Pulmonary artery endothelial cell (primary cell): ENCODE measurements at regions not wholly inside any gene's neighbourhood (a gene's known extent, or its start where the extent isn't known, plus 50 kb on each side); places are given as distances from the start of the nearest gene placed in this dataset.
"Not testable (repeated sequence)": the region's sequence is repeated elsewhere in the genome, so short reads cannot be mapped to it uniquely, and the experiment has no call there.

Experiments used
- DNase-seq: peaks from one replicate; pipeline ENCODE4 v3.0.0-alpha.2; 2011; ENCODE audit warnings: low read depth, low spot score

DNA sequence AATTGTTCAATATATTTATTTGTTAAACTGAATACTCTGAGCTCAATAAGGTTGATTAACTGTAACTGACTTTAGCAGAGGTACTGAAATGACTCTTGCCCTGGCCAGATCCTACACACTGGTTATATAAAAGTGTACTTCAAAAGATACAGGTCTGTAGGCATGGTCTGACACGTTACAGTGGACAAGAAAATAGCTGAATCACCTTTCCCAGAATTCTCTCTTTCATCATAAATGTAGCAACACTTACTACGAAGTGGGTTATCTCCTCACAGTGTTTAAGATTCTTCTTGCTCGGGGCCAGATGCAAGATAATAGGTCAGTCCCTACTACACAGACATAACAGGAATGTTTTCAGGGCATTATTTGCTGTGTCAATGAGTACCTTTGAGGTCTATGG lies 107.0 kb upstream of the ZC3H15 start:
- DNase-seq: no peak

DNA sequence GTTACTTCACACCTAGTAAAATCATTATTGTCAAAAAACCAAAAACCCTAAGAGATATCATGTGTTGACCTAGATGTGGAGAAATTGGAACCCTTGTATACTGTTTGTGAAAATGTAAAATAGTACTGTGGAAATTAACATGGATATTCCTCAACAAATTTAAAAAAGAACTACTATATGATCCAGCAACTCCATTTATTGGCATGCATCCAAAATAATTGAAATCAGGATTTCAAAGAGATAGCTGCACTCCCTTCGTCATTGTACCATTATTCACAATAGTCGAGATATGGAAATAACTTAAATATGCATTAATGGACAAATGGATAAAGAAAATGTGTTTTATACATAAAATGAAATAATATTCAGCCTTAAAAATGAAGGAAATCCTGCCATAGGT lies 105.3 kb upstream of the ZC3H15 start:
- DNase-seq: no peak

DNA sequence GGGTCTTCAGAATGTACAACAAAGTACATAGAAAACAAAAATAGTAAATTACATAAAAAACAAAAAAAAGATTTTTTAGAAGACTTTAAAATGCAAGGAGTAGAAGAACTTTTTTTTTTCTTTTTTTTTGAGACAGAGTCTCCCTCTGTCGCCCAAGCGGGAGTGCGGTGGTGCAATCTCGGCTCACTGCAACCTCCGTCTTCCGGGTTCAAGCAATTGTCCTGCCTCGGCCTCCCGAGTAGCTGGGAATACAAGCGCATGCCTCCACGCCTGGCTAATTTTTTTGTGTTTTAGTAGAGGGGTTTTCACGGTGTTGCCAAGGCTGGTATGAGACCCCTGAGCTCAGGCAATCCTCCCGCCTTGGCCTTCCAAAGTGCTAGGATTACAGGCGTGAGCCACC lies 104.5 kb upstream of the ZC3H15 start:
- no peak for DNase-seq

DNA sequence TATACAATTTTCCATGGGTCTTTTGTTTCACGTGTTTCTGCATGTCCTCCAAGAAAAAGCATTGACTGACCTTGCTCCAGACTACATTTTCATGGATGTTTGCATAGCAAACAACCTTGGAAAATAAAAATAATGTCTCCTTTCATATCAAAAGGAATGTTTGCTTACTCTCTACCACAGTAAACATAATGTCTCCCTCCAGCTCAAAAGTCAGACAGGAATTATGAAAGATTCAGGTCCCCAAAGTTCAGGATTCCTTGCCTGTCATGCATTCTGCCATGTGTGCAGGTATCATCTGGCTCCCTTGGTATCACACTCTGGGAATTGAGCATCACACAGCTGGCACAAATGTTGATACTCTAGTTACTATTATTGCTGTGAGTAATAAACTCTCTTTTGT lies 103.1 kb upstream of the ZC3H15 start:
- DNase-seq: no peak

- no peak for DNase-seq
Measured at GRCh38 chr2:186384226-186384625, 101.8 kb upstream of the ZC3H15 start.

GRCh38 chr2:186385638-186386201 lies 100.3 kb upstream of the ZC3H15 start:
- DNase-seq: not testable (repeated sequence)

GRCh38 chr2:186399082-186399644 lies 86.9 kb upstream of the ZC3H15 start:
- no peak for DNase-seq

DNA sequence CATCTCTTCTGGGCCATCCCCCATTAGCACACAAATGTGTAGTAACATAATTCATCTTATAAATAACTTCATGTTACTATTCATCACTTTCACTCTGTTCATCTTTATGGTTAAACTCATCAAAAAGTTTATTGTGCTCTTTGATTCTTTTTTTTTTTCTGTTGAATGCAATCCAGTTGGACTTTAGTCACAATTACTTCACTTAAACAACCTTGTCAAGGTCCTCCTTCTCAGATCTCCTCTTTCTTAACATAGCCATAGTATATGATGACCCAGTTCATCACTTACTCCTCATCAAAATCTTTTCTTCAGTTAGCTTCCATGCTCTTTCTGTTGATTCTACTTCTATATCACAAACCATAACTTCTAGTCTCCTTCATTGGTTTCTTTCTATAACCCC lies 80.2 kb upstream of the ZC3H15 start:
- no peak for DNase-seq

- no peak for DNase-seq
Measured at GRCh38 chr2:186407611-186408010, 78.4 kb upstream of the ZC3H15 start.

DNA sequence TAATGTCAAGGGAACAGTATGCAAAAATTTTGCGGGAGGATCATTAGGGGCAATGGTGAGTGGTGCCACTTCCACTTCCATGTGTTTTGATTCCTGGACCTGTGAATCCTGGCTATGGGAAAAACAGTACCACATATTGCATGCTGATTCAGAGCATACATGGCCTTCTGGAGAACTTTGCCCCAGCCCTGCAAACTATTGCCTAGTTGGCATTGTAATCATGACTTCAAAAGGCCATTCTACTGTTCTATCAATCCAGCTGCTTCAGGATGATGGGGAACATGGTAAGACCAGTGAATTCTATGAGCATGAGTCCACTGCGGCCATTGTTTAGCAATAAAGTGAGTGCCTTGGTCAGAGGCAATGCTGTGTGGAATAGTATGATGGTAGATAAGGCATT lies 75.3 kb upstream of the ZC3H15 start:
- DNase-seq: no peak

DNA sequence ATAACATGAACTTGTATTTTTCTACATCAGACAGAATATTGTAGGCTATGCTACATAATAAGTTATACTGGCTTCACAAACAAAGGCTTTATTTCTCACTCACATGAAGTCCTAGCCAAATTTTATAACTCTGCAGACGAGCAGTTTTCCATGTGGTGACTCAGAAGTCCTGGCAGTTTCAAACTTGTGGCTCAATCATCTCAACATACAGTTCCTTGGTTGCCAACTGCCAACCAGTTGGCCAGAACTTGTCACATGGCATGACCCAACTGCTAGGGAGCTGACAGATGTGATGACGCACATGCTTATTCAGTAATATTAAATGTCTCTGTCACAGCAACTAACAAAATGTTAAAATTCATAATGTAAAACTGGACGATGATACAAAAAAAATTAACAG lies 63.8 kb upstream of the ZC3H15 start:
- DNase-seq: no peak

GRCh38 chr2:186423481-186423880 lies 62.6 kb upstream of the ZC3H15 start:
- DNase-seq: no peak

GRCh38 chr2:186424265-186424664 lies 61.8 kb upstream of the ZC3H15 start:
- DNase-seq: no peak

DNA sequence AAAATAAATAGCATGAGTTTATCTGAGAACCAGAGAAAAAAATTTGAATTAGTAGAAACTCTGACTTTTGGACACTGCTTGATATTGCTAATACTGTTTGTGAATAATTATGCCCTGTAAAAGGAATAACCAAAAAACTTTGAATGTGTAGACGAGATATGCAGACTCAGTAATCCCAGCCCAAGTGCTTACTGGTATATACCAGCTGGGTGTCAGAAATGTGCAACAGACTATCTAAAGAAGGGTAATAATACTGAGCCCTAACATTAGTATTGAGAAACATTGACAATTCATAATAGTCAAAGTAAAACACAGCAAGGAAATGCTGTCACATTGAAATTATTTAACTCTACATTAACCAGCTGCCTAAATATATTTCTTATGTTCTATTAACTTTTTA lies 60.5 kb upstream of the ZC3H15 start:
- no peak for DNase-seq

GRCh38 chr2:186426153-186427016 lies 59.7 kb upstream of the ZC3H15 start:
- DNase-seq: no peak

DNA sequence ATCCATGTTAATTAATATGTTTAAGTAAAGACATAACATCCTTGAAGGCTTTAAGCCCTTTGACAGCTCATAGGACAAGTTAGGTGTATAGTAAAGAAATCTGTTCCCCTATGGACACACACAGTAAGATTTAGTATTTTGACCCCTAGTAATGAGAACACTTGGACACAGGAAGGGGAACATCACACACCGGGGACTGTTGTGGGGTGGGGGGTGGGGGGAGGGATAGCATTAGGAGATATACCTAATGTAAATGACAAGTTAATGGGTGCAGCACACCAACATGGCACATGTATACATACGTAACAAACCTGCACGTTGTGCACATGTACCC lies 59.1 kb upstream of the ZC3H15 start:
- DNase-seq: not testable (repeated sequence)

DNA sequence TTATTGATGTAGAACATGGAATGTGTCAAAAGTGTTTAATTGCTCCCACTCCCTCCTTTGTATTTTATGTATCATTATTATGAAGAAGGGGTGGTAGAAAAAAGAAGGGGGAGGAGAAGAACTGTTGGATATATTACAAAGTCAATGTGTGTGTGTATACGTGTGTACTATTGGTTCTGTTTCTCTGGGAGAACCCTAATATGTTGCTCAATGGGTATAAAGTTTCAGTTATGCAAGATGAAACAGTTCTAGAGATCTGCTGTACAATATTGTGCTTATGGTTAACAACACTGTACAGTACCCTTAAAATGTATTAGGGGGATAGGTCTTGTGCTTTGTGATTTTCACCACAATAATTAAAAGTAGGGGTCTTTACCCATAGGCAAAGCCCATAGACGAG lies 58.1 kb upstream of the ZC3H15 start:
- no peak for DNase-seq

- no peak for DNase-seq
Measured at GRCh38 chr2:186429104-186429503, 57.0 kb upstream of the ZC3H15 start.

DNA sequence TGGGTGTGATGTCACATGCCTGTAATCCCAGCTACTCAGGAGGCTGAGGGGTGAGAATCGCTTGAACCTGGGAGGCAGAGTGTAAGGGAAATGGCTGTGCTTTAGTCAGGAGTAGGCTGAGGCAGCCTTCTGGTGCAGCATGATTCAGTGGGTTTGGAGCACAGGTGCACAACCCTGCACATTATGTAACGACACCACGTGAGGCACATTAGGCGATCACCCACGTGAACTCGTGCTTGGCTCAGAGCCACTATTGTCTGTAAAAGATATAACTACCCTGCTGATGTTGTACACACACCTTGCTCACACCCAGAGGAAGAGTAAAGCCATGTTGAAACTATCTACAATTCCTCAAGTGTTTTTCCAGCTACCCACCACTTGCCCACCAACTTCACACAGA lies 54.8 kb upstream of the ZC3H15 start:
- no peak for DNase-seq

- no peak for DNase-seq
Measured at GRCh38 chr2:186433040-186433439, 53.0 kb upstream of the ZC3H15 start.

GRCh38 chr2:186433777-186434432 lies 52.2 kb upstream of the ZC3H15 start:
- DNase-seq: no peak
